Keratinocyte (primary cell): ENCODE measurements at regions not wholly inside any gene's neighbourhood (a gene's known extent, or its start where the extent isn't known, plus 50 kb on each side); places are given as distances from the start of the nearest gene placed in this dataset.

Experiments used
- EZH2 ChIP-seq: IDR thresholded peaks from one replicate; pipeline ENCODE4 v1.6.1; 2012; ENCODE audit warnings: inconsistent platforms, mild to moderate bottlenecking, low read length, moderate library complexity
- TF ChIP-seq, protein P1 (sequence below), 3 experiments: IDR thresholded peaks in 1 of 3; conservative IDR thresholded peaks in 1 of 3; optimal IDR thresholded peaks in 1 of 3; 2 replicates in 2 of 3; 3 replicates in 1 of 3; pipeline versions ENCODE3 to v1.5.1; 2011; ENCODE audit warnings: low read length in 3 of 3, mild to moderate bottlenecking in 3 of 3, moderate library complexity in 2 of 3, control low read depth in 1 of 3, inconsistent platforms in 1 of 3; ENCODE audit not compliant: insufficient read depth in 2 of 3; ENCODE audit errors: extremely low read depth in 1 of 3

DNA sequence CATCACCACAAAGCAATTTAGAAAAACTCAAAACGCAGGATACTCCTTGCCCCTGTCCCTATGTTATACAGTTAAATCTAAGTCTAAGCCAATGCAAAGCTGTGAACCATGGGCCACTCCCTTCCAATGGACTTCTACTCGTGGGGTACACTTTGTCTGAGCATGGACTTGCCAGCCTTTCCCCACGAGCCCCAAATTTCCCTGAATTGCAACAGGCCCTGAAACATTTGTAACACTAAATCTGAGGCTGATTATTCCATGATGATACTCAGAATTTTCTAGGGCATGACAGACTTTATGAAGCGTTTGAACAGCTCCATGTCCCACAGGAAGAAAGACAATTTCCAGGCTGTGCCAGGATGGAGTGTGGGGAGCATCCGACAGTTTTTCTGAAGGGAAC is 189.6 kb downstream of the TXNL1 start:
- TF ChIP-seq, protein P1, sequence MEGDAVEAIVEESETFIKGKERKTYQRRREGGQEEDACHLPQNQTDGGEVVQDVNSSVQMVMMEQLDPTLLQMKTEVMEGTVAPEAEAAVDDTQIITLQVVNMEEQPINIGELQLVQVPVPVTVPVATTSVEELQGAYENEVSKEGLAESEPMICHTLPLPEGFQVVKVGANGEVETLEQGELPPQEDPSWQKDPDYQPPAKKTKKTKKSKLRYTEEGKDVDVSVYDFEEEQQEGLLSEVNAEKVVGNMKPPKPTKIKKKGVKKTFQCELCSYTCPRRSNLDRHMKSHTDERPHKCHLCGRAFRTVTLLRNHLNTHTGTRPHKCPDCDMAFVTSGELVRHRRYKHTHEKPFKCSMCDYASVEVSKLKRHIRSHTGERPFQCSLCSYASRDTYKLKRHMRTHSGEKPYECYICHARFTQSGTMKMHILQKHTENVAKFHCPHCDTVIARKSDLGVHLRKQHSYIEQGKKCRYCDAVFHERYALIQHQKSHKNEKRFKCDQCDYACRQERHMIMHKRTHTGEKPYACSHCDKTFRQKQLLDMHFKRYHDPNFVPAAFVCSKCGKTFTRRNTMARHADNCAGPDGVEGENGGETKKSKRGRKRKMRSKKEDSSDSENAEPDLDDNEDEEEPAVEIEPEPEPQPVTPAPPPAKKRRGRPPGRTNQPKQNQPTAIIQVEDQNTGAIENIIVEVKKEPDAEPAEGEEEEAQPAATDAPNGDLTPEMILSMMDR (optimal IDR thresholded peaks at IDR 0.05 in 1 of 3, IDR thresholded peaks at IDR 0.05 in 1 of 3, conservative IDR thresholded peaks at IDR 0.05 in 1 of 3; ENCODE audit: extremely low read depth in 1 of 3, insufficient read depth in 2 of 3, low read length in 3 of 3): no peak
- TF ChIP-seq EZH2: no peak
